ENCODE measurements at regions not wholly inside any gene's neighbourhood (a gene's known extent, or its start where the extent isn't known, plus 50 kb on each side); places are given as distances from the start of the nearest gene placed in this dataset.

DNA sequence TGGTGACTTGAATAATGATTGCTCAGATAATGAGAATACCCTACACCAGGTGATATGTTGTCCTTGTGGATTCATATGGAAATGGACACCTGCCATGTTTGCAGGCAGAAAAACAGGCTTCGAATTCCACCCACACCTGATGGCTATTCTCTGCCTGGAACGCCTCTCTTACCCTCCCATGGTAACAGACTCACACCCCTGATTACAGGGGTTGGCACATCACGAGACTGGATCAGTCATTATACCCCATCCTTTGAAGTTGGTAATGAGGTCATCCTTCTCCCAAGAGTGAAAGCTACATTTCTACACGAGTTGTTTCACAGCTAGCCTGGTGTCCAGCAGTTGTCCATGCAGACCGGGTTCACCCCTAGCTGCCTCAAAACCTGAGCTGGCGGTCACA lies 71.4 kb upstream of the MBOAT2 start:
- TF ChIP-seq POLR2AphosphoS5 (IDR thresholded peaks at IDR 0.05) = no peak
- TF ChIP-seq, protein P1, sequence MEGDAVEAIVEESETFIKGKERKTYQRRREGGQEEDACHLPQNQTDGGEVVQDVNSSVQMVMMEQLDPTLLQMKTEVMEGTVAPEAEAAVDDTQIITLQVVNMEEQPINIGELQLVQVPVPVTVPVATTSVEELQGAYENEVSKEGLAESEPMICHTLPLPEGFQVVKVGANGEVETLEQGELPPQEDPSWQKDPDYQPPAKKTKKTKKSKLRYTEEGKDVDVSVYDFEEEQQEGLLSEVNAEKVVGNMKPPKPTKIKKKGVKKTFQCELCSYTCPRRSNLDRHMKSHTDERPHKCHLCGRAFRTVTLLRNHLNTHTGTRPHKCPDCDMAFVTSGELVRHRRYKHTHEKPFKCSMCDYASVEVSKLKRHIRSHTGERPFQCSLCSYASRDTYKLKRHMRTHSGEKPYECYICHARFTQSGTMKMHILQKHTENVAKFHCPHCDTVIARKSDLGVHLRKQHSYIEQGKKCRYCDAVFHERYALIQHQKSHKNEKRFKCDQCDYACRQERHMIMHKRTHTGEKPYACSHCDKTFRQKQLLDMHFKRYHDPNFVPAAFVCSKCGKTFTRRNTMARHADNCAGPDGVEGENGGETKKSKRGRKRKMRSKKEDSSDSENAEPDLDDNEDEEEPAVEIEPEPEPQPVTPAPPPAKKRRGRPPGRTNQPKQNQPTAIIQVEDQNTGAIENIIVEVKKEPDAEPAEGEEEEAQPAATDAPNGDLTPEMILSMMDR (IDR thresholded peaks at IDR 0.05) = no peak
- no peak for TF ChIP-seq POLR2A (IDR thresholded peaks at IDR 0.05)
- no peak for TF ChIP-seq EP300 (IDR thresholded peaks at IDR 0.05)

All from stomach (tissue), 4 donors.